Kidney epithelial cell (primary cell): ENCODE measurements at regions not wholly inside any gene's neighbourhood (a gene's known extent, or its start where the extent isn't known, plus 50 kb on each side); places are given as distances from the start of the nearest gene placed in this dataset.

Source experiments
- DNase-seq: peaks from one replicate; pipeline ENCODE4 v3.0.0-alpha.2; 2010; ENCODE audit warnings: low read depth
- H3K27me3 ChIP-seq: 2 replicates; pipeline ENCODE4 v1.6.0; 2011; ENCODE audit warnings: low read length; ENCODE audit not compliant: control insufficient read depth, insufficient read depth
- H3K36me3 ChIP-seq: 2 replicates; pipeline ENCODE4 v1.5.1; 2011; ENCODE audit warnings: low read length; ENCODE audit not compliant: control insufficient read depth, insufficient read depth
- H3K4me3 ChIP-seq: 2 replicates; pipeline ENCODE4 v1.5.1; 2011; ENCODE audit warnings: low read depth, mild to moderate bottlenecking, control low read depth, low read length
- TF ChIP-seq, protein P1 (sequence below): IDR thresholded peaks from 2 replicates; pipeline ENCODE4 v1.5.1; 2011; ENCODE audit warnings: mild to moderate bottlenecking, moderate library complexity, low read length, control low read depth, inconsistent platforms; ENCODE audit not compliant: insufficient read depth, poor library complexity, severe bottlenecking

DNA sequence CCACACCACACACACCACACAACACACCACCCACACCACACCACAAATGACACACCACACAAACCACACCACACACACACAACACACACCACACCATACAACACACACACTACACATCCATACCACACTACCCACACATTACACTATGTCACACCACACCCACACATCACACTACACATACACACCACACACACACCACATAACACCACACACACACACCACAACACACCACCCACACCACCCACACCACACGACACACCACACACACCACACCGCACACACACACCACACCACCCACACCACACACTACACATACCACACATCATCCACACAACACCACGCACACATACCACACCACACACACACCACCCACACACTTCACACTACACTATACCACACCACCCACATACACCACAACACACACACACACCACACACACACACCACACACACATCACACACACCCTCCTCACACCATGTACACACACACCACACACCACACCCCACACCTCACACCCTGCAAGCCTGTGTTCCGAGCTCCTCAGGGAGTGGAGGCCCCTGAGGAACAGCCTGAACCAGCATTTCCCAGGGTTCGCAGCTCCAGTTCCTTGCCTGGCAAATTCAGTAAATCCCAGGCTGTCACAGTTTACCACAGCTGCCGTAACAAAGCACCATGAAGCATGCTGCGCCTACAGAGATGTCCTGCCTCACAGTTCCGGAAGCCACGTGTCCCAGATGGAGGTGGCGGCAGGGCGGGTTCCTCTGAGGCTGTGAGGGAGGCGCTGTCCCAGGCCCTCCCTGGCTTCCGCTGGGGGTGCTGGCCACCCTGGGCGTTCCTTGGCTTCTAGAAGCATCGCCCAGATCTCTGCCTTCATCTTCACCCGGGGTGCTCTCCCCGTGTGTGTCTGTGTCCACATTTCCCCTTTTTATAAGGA is 69.8 kb upstream of the ATP5PO start:
- no peaks in the 10 kb centered on the region for H3K36me3 ChIP-seq
- DNase-seq, result no peak
- TF ChIP-seq, protein P1, sequence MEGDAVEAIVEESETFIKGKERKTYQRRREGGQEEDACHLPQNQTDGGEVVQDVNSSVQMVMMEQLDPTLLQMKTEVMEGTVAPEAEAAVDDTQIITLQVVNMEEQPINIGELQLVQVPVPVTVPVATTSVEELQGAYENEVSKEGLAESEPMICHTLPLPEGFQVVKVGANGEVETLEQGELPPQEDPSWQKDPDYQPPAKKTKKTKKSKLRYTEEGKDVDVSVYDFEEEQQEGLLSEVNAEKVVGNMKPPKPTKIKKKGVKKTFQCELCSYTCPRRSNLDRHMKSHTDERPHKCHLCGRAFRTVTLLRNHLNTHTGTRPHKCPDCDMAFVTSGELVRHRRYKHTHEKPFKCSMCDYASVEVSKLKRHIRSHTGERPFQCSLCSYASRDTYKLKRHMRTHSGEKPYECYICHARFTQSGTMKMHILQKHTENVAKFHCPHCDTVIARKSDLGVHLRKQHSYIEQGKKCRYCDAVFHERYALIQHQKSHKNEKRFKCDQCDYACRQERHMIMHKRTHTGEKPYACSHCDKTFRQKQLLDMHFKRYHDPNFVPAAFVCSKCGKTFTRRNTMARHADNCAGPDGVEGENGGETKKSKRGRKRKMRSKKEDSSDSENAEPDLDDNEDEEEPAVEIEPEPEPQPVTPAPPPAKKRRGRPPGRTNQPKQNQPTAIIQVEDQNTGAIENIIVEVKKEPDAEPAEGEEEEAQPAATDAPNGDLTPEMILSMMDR, result no peak
- no peak overlapping the region for H3K4me3 ChIP-seq
- no peaks in the 10 kb centered on the region for H3K27me3 ChIP-seq

DNA sequence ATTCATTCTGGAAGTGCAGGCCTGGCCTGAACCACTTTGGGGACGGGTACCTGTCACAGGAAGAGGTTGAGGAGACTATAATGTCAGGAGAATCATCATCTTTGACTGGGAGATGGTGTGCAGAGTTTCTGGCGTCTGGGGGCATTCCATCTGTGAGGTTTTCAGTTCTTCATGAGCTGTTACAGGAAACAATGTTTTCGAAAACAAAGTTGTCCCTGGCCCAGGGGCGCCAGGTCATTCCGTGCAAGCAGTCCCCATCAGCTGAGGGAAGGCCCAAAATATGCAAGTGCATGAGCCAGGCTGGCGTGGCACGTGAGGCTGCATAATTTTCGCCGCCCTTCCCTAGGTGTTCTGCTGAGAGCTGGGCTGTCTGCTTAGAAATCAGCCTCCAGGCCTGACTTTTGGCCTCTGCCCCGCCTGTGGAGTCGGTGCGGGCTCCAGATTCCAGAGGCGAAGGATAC is 68.4 kb upstream of the ATP5PO start:
- no peak overlapping the region for H3K4me3 ChIP-seq
- TF ChIP-seq, protein P1, result no peak

DNA sequence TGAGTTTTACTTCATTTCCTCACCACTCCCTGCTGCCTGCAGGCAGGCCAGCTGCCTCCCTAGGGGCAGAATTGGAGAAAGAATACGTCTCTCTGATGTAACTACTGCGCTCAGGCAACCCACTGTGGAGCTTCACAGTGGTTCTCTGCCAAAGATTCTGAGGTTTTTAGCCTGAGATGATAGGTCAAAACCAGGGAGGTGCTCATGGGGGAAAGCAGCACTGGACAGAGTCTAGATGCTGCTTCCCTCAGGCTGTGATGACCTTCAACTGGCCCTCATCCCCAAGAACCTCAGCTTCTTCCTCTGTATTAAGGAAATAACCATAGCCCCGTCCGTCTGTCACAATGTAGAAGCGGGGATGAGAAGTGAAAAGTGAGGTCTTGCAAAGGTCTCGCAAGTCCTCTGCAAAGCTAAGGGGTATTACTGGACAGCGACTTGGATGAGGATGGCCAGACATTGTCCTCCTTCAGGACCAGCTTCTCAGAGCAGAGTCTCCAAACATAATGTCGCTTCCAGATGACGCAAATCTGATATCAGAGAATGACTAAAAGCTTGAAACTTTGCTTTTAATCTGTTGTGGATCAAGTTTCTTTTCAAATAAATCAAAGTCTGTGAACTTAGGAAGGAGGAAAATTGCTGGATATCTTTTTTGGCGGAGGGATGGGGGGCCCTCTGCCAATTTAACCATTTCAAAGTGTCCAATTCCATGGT is 65.9 kb upstream of the ATP5PO start:
- Histone ChIP-seq H3K4me3 (no peak overlapping the region), H3K27me3 (no peaks in the 10 kb centered on the region), H3K36me3 (no peaks in the 10 kb centered on the region)
- TF ChIP-seq, protein P1, result no peak
- no peak for DNase-seq

More for the DNA sequence above, 68.4 kb upstream of the ATP5PO start:
- Histone ChIP-seq H3K27me3 (no peaks in the 10 kb centered on the region), H3K36me3 (no peaks in the 10 kb centered on the region)
- DNase-seq, result no peak

DNA sequence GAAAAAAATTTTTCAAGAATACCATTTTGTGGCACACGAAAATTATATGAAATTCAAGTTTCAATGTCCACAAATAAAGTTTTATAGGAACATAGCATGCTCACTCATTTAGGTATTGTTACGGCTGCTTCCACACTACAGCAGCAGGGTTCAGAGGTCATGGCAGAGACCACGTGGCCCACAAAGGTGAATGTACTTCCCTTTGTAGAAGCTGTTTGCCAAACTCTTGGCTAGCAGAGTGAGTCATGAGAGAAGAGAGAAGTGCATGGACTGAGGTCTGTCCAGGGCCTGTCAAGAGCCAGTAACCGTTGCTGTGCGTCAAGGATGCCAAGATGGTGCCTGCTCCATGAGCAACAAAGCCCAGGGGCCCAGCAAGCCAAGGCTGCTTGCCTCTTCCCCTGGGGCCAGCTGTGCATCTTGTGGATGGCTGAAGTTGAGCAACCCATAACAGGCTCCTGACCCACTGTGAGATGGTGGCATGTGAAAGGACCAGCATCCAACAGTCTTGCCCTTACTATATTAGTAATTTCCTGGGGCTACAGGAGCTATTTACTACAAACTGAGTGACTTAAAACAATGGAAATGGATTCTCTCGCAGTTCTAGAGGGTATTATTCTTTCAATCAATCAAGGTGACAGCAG is 64.8 kb upstream of the ATP5PO start:
- Histone ChIP-seq H3K36me3 (no peaks in the 10 kb centered on the region), H3K27me3 (no peaks in the 10 kb centered on the region), H3K4me3 (no peak overlapping the region)
- no peak for DNase-seq
- TF ChIP-seq, protein P1, result no peak

DNA sequence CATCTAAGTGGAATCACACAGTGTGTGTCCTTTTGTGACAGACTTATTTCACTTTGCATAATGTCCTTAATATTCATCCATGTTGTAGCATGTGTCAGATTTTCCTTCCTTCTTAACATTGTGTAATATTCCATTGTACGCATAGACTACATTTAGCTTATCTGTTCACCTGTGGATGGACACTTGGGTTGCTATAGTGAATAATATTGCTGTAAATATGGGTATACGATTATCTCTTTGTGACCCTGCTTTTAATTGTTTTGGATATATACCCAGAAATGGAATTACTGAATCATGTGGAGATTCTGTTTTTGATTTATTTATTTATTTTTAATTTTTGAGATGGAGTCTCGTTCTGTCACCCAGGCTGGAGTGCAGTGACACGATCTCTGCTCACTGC is 63.0 kb upstream of the ATP5PO start:
- DNase-seq, result no peak
- no peaks in the 10 kb centered on the region for H3K36me3 ChIP-seq
- no peak overlapping the region for H3K4me3 ChIP-seq
- TF ChIP-seq, protein P1, result no peak
- H3K27me3 ChIP-seq, result no peaks in the 10 kb centered on the region
